DOHH2 (cell line): ENCODE measurements at regions not wholly inside any gene's neighbourhood (a gene's known extent, or its start where the extent isn't known, plus 50 kb on each side); places are given as distances from the start of the nearest gene placed in this dataset.

Source experiments
- EZH2phosphoT487 ChIP-seq: fragments of 200-600 bp; sonication (generic); IDR thresholded peaks from 2 replicates; pipeline ENCODE4 v1.6.1; 2017; ENCODE audit warnings: borderline replicate concordance, mild to moderate bottlenecking, antibody characterized with exemption, low read length, moderate library complexity, mixed read lengths
- TF ChIP-seq, protein P1 (sequence below): fragments of 200-600 bp; sonication (generic); IDR thresholded peaks from one replicate; pipeline ENCODE4 v1.5.1; 2014; ENCODE audit warnings: antibody characterized with exemption, mild to moderate bottlenecking, low read depth, low read length; ENCODE audit not compliant: poor library complexity, severe bottlenecking

DNA sequence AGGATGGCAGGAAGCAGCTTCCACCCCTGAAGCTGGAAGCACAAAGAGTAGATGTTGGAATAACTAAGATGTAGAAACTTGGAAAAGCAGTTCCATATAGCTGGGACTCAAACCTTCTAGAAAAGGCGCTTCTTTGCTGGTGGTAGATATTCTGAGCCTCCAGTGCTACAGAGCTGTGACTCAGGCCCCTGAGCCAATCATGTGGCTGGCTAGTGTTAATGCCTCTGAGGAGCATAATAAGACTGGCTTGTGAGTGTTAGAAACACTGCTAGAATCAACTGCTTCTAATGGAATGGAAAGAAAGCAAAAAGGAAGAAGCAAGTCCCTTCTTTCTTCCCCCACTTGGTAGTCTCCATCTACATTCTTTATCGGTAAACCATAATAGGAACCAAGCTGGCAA lies 234.2 kb upstream of the DMAC1 start:
- TF ChIP-seq, protein P1, sequence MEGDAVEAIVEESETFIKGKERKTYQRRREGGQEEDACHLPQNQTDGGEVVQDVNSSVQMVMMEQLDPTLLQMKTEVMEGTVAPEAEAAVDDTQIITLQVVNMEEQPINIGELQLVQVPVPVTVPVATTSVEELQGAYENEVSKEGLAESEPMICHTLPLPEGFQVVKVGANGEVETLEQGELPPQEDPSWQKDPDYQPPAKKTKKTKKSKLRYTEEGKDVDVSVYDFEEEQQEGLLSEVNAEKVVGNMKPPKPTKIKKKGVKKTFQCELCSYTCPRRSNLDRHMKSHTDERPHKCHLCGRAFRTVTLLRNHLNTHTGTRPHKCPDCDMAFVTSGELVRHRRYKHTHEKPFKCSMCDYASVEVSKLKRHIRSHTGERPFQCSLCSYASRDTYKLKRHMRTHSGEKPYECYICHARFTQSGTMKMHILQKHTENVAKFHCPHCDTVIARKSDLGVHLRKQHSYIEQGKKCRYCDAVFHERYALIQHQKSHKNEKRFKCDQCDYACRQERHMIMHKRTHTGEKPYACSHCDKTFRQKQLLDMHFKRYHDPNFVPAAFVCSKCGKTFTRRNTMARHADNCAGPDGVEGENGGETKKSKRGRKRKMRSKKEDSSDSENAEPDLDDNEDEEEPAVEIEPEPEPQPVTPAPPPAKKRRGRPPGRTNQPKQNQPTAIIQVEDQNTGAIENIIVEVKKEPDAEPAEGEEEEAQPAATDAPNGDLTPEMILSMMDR, result no peak
- TF ChIP-seq EZH2phosphoT487, result no peak
